ENCODE measurements at regions not wholly inside any gene's neighbourhood (a gene's known extent, or its start where the extent isn't known, plus 50 kb on each side); places are given as distances from the start of the nearest gene placed in this dataset.

DNA sequence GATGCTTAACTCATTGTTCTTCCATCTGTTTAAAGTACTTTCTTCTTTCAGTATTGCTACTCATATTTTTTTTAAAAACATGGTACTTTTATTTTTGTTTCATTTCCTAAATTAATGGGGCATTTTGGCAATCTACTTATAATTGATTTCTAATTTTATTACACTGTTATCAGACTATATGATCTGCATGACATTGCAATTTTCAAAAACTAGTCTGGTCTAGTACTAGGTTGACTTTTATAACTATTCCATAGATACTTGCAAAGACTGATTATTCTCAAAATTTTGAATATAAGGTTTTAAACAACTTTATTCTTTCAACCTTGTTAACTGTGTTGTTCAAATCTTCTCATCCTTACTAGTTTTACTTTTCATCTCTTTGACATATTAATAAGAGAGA, 63.9 kb upstream of the MVB12B start:
- H3K36me3 ChIP-seq (ENCODE audit: control insufficient read depth, insufficient read depth, low read length) = no peaks in the 10 kb centered on the region
- TF ChIP-seq, protein P1, sequence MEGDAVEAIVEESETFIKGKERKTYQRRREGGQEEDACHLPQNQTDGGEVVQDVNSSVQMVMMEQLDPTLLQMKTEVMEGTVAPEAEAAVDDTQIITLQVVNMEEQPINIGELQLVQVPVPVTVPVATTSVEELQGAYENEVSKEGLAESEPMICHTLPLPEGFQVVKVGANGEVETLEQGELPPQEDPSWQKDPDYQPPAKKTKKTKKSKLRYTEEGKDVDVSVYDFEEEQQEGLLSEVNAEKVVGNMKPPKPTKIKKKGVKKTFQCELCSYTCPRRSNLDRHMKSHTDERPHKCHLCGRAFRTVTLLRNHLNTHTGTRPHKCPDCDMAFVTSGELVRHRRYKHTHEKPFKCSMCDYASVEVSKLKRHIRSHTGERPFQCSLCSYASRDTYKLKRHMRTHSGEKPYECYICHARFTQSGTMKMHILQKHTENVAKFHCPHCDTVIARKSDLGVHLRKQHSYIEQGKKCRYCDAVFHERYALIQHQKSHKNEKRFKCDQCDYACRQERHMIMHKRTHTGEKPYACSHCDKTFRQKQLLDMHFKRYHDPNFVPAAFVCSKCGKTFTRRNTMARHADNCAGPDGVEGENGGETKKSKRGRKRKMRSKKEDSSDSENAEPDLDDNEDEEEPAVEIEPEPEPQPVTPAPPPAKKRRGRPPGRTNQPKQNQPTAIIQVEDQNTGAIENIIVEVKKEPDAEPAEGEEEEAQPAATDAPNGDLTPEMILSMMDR (IDR thresholded peaks at IDR 0.05; ENCODE audit: insufficient read depth, low read depth, low read length) = no peak
- ChIA-PET POLR2A (no interaction called here), CTCF (no interaction called here)
- H3K27me3 ChIP-seq (ENCODE audit: control insufficient read depth, insufficient read depth, low read length) = peaks cover 16% of the 10 kb centered on the region
- DNase-seq (ENCODE audit: low read depth) = no peak
- no peak overlapping the region for H3K4me3 ChIP-seq (ENCODE audit: low read depth, low read length)

DNA sequence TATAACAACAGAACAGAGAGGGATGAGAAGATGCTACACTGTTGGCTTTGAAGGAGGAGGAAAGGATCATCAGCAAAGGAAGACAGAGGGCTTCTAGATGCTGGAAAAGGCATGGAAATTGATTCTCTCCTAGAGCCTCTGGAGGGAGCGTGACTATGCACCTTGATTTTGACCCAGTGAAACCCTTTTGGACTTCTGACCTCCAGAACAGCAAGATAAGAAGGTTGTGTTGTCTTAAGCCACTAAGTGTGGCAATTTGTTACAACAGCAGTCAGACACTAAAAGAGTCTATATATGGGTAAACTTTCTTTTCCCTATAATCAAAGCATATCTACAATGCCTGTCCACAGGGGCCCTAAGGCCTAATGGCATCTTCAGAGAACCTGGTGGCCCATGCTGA, 56.1 kb upstream of the MVB12B start:
- no peak overlapping the region for H3K4me3 ChIP-seq (ENCODE audit: low read depth, low read length)
- CTCF ChIA-PET = no interaction called here
- TF ChIP-seq, protein P1 (IDR thresholded peaks at IDR 0.05; ENCODE audit: insufficient read depth, low read depth, low read length) = no peak
- H3K27me3 ChIP-seq (ENCODE audit: control insufficient read depth, insufficient read depth, low read length) = peaks cover 6% of the 10 kb centered on the region
- POLR2A ChIA-PET = no interaction called here
- H3K36me3 ChIP-seq (ENCODE audit: control insufficient read depth, insufficient read depth, low read length) = no peaks in the 10 kb centered on the region
- DNase-seq (ENCODE audit: low read depth) = no peak

DNA sequence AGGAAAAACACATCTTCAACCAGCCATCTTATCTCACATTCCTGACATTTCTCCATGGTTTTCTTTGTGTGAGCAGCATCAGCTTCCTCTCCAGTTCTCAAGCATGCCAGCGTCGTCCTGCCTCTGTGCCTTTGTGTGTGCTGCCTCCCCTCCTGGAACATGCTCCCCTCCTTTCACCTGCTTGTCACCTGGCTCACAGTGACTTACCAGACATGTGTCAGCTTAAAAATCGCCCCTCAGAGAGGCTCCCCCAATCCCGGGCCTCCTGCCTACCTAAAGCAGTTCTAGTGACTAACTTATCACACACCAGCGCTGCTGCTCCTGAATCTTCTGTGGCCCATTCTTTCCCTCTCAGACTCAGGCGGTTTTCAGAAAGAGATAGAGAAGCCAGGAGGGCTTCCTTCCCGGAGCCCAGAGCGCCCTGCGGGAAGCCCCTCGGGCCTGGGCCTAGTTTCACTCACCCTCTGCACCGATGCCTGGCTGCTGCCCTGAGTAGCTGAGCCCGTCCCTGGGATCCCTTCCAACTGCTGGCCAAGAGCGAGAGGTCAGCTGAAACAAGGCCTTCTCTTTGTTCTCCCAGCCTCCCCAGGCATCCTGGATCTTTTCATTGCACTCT, 51.1 kb upstream of the MVB12B start:
- POLR2A ChIA-PET = no interaction called here
- Histone ChIP-seq H3K27me3 (ENCODE audit: control insufficient read depth, insufficient read depth, low read length) (peaks cover 9% of the 10 kb centered on the region), H3K4me3 (ENCODE audit: low read depth, low read length) (no peak overlapping the region), H3K36me3 (ENCODE audit: control insufficient read depth, insufficient read depth, low read length) (no peaks in the 10 kb centered on the region)
- CTCF ChIA-PET = no interaction called here
- TF ChIP-seq, protein P1 (IDR thresholded peaks at IDR 0.05; ENCODE audit: insufficient read depth, low read depth, low read length) = no peak
- DNase-seq (ENCODE audit: low read depth) = no peak

DNA sequence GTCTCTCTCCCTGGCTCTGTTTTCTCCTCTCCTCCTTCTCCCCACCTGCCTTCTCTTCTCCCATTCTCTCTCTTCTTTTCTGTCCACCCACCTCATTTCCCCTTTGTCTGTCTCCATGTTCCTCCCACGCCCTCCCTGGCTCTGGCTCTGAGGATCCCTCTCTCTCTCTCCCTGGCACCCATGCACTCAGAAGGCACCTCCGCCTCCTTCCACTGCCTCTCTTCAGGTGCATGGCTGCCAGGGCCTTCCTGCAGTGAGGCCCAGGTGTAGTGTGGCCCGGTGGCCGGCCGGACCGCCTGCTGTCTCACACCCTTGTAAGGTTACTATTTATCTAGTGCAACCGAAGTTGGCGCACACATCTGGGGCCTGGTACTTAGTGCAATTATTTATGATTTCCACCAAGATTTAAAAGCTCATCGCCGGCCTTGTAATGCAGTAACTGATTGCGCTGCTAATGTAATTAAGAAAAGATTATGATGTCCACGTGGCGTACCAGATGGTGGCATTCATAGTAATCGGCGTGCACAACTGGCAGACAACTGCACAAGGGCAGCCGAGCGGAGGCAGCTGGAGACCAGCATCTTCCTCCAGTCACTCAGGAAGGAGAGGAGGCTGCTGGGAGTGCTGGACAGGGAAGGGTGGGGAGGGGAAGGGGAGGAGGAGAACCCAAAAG, 50.4 kb upstream of the MVB12B start:
- no peak for DNase-seq (ENCODE audit: low read depth)
- ChIA-PET CTCF (no interaction called here), POLR2A (no interaction called here)
- Histone ChIP-seq H3K4me3 (ENCODE audit: low read depth, low read length) (no peak overlapping the region), H3K36me3 (ENCODE audit: control insufficient read depth, insufficient read depth, low read length) (no peaks in the 10 kb centered on the region), H3K27me3 (ENCODE audit: control insufficient read depth, insufficient read depth, low read length) (peaks cover 11% of the 10 kb centered on the region)
- TF ChIP-seq, protein P1 (IDR thresholded peaks at IDR 0.05; ENCODE audit: insufficient read depth, low read depth, low read length) = no peak
